ENCODE measurements at regions not wholly inside any gene's neighbourhood (a gene's known extent, or its start where the extent isn't known, plus 50 kb on each side); places are given as distances from the start of the nearest gene placed in this dataset.

- no peak for TF ChIP-seq KLF9 (CRISPR knock-in tag; IDR thresholded peaks at IDR 0.05; ENCODE audit: low read depth)
- no peak for TF ChIP-seq REST (IDR thresholded peaks at IDR 0.05; ENCODE audit: borderline replicate concordance in 1 of 2, low read depth in 1 of 2, low read length in 2 of 2)
- TF ChIP-seq HNRNPH1 (optimal IDR thresholded peaks at IDR 0.05; ENCODE audit: low read depth, low read length): no peak
- TF ChIP-seq ESRRA (CRISPR knock-in tag; IDR thresholded peaks at IDR 0.05; ENCODE audit: low read depth): no peak
Measured at GRCh38 chr11:12058425-12059115, 50.1 kb upstream of the DKK3 start.

All from HepG2 (cell line).